H9 (cell line): ENCODE measurements at regions not wholly inside any gene's neighbourhood (a gene's known extent, or its start where the extent isn't known, plus 50 kb on each side); places are given as distances from the start of the nearest gene placed in this dataset.
A peak's percentile ranks its signal among the peaks of the same experiment; 100 is the strongest.

Experiments
- DNase-seq: peaks from one replicate; pipeline ENCODE4 v3.0.0-alpha.2; 2017
- H2AFZ ChIP-seq: one replicate; pipeline ENCODE4 v1.6.1; 2013; ENCODE audit warnings: mild to moderate bottlenecking, low read length, control low read depth, moderate library complexity
- H2AK5ac ChIP-seq: 2 replicates; pipeline ENCODE4 v1.6.1; 2013; ENCODE audit warnings: low read length, control low read depth, mixed read lengths; ENCODE audit not compliant: insufficient read length
- H2BK120ac ChIP-seq: one replicate; pipeline ENCODE4 v1.6.1; 2013; ENCODE audit warnings: low read depth, mild to moderate bottlenecking, low read length, control low read depth, inconsistent platforms; ENCODE audit not compliant: poor library complexity, severe bottlenecking
- H2BK12ac ChIP-seq: 2 replicates; pipeline ENCODE4 v1.6.1; 2013; ENCODE audit warnings: low read length, control low read depth, mixed read lengths, low read depth; ENCODE audit not compliant: insufficient read length
- H2BK15ac ChIP-seq: 2 replicates; pipeline ENCODE4 v1.6.1; 2013; ENCODE audit warnings: low read depth, low read length, control low read depth
- H2BK20ac ChIP-seq: one replicate; pipeline ENCODE4 v1.6.1; 2013; ENCODE audit warnings: low read depth, mild to moderate bottlenecking, low read length, control low read depth, inconsistent platforms; ENCODE audit not compliant: poor library complexity, severe bottlenecking
- H2BK5ac ChIP-seq: 2 replicates; pipeline ENCODE4 v1.6.1; 2013; ENCODE audit warnings: low read length, control low read depth, mixed read lengths; ENCODE audit not compliant: insufficient read length
- H3K14ac ChIP-seq: 2 replicates; pipeline ENCODE4 v1.6.1; 2013; ENCODE audit warnings: low read length, control low read depth; ENCODE audit not compliant: insufficient read depth
- H3K18ac ChIP-seq: 2 replicates; pipeline ENCODE4 v1.6.1; 2013; ENCODE audit warnings: low read depth, mild to moderate bottlenecking, mixed read lengths, low read length, control low read depth; ENCODE audit not compliant: insufficient read length
- H3K23ac ChIP-seq: 2 replicates; pipeline ENCODE4 v1.6.1; 2013; ENCODE audit warnings: low read length, control low read depth, mixed read lengths, low read depth; ENCODE audit not compliant: insufficient read length
- H3K23me2 ChIP-seq: 2 replicates; pipeline ENCODE4 v1.6.1; 2013; ENCODE audit warnings: low read depth, mild to moderate bottlenecking, mixed read lengths, low read length, control low read depth; ENCODE audit not compliant: insufficient read length, poor library complexity, severe bottlenecking
- H3K27ac ChIP-seq: 2 replicates; pipeline ENCODE4 v1.5.1; 2013; ENCODE audit warnings: low read length, control low read depth, mixed read lengths, low read depth; ENCODE audit not compliant: insufficient read length
- H3K27me3 ChIP-seq: 2 replicates; pipeline ENCODE4 v1.6.1; 2013; ENCODE audit warnings: low read length, control low read depth, inconsistent platforms; ENCODE audit not compliant: insufficient read depth
- H3K4ac ChIP-seq: 2 replicates; pipeline ENCODE4 v1.6.1; 2013; ENCODE audit warnings: low read depth, mild to moderate bottlenecking, control low read depth, inconsistent platforms, low read length, moderate library complexity
- H3K4me1 ChIP-seq: 2 replicates; pipeline ENCODE4 v1.6.1; 2013; ENCODE audit warnings: low read length, control low read depth, inconsistent platforms; ENCODE audit not compliant: insufficient read depth
- H3K4me2 ChIP-seq: 2 replicates; pipeline ENCODE4 v1.6.1; 2013; ENCODE audit warnings: low read length, control low read depth, mixed read lengths; ENCODE audit not compliant: insufficient read length, insufficient read depth
- H3K56ac ChIP-seq: 2 replicates; pipeline ENCODE4 v1.6.1; 2013; ENCODE audit warnings: low read depth, mild to moderate bottlenecking, mixed read lengths, low read length, control low read depth; ENCODE audit not compliant: insufficient read length
- H3K79me1 ChIP-seq: 2 replicates; pipeline ENCODE4 v1.6.1; 2013; ENCODE audit warnings: low read depth, mild to moderate bottlenecking, moderate library complexity, low read length, control low read depth, inconsistent platforms; ENCODE audit not compliant: insufficient read depth, poor library complexity, severe bottlenecking
- H3K79me2 ChIP-seq: 2 replicates; pipeline ENCODE4 v1.6.1; 2013; ENCODE audit warnings: low read length, control low read depth, inconsistent platforms; ENCODE audit not compliant: insufficient read depth
- H3K9ac ChIP-seq: 2 replicates; pipeline ENCODE4 v1.6.1; 2013; ENCODE audit warnings: low read length, control low read depth, mixed read lengths; ENCODE audit not compliant: insufficient read length; ENCODE audit errors: extremely low read depth
- H3K9me3 ChIP-seq: one replicate; pipeline ENCODE4 v1.6.1; 2013; ENCODE audit warnings: low read depth, low read length, inconsistent platforms; ENCODE audit not compliant: control insufficient read depth
- H3T11ph ChIP-seq: one replicate; pipeline ENCODE4 v1.6.1; 2013; ENCODE audit warnings: mild to moderate bottlenecking, low read length, control low read depth, inconsistent platforms
- H4K20me1 ChIP-seq: one replicate; pipeline ENCODE4 v1.6.1; 2013; ENCODE audit not compliant: control insufficient read depth, insufficient read length, insufficient read depth
- H4K5ac ChIP-seq: 2 replicates; pipeline ENCODE4 v1.6.1; 2013; ENCODE audit warnings: low read depth, mild to moderate bottlenecking, mixed read lengths, low read length, control low read depth; ENCODE audit not compliant: insufficient read length
- H4K8ac ChIP-seq: replicated peaks from 2 replicates; pipeline ENCODE4 v1.6.1; 2013; ENCODE audit warnings: low read length, control low read depth, mixed read lengths, low read depth; ENCODE audit not compliant: insufficient read length
- H4K91ac ChIP-seq: 2 replicates; pipeline ENCODE4 v1.6.1; 2013; ENCODE audit warnings: low read depth, mild to moderate bottlenecking, moderate library complexity, mixed read lengths, low read length, control low read depth; ENCODE audit not compliant: insufficient read length
- H3K27ac Mint-ChIP-seq, 3 experiments: 2 replicates in 2 of 3; 3 replicates in 1 of 3; pipeline ENCODE4 v1.8.0; 2020 to 2021; ENCODE audit warnings: mixed read lengths in 3 of 3, mild to moderate bottlenecking in 1 of 3, moderate library complexity in 1 of 3
- H3K27me3 Mint-ChIP-seq: 2 replicates; pipeline ENCODE4 v1.8.0; 2021; ENCODE audit warnings: low read depth, mild to moderate bottlenecking, moderate library complexity, mixed read lengths
- H3K36me3 Mint-ChIP-seq, 3 experiments: 2 replicates in 2 of 3; 3 replicates in 1 of 3; pipeline ENCODE4 v1.8.0; 2020 to 2021; ENCODE audit warnings: low read depth in 3 of 3, mixed read lengths in 3 of 3; ENCODE audit not compliant: insufficient read depth in 1 of 3
- H3K4me1 Mint-ChIP-seq, 2 experiments: 2 replicates each; pipeline ENCODE4 v1.8.0; 2020; ENCODE audit warnings: mixed read lengths in 2 of 2
- H3K4me3 Mint-ChIP-seq, 2 experiments: 2 replicates in 1 of 2; 3 replicates in 1 of 2; pipeline ENCODE4 v1.8.0; 2020 to 2021; ENCODE audit warnings: mild to moderate bottlenecking in 2 of 2, mixed read lengths in 2 of 2, moderate library complexity in 1 of 2
- H3K9me3 Mint-ChIP-seq, 2 experiments: 2 replicates in 1 of 2; 3 replicates in 1 of 2; pipeline ENCODE4 v1.8.0; 2020; ENCODE audit warnings: mild to moderate bottlenecking in 2 of 2, mixed read lengths in 2 of 2, moderate library complexity in 1 of 2
- CTCF ChIP-seq: fragments of 200-600 bp; sonication (generic); conservative IDR thresholded peaks from 3 replicates; pipeline ENCODE4 v1.8.0; 2021; ENCODE audit warnings: antibody characterized with exemption, mild to moderate bottlenecking
- WGBS: extraction: QIAGEN DNeasy Blood & Tissue Kit; methylation state at CpG from one replicate; pipeline ENCODE4 v1.1.7; 2013; ENCODE audit warnings: missing lambda C conversion rate, low lambda C conversion rate, mixed read lengths; ENCODE audit not compliant: insufficient read length; ENCODE audit errors: extremely low coverage; 5-methylcytosine and 5-hydroxymethylcytosine counted together

GRCh38 chr18:78548261-78549058 lies 431.2 kb upstream of the SALL3 start:
- Histone ChIP-seq H3T11ph (no peak overlapping the region), H2BK20ac (no peak overlapping the region), H2AFZ (no peak overlapping the region), H3K9ac (no peak overlapping the region), H3K9me3 (no peaks in the 10 kb centered on the region), H3K27ac (no peak overlapping the region), H4K20me1 (no peaks in the 10 kb centered on the region), H4K8ac (peak overlapping the region; percentile 8), H3K79me2 (no peaks in the 10 kb centered on the region), H2BK5ac (no peak overlapping the region), H3K79me1 (no peaks in the 10 kb centered on the region), H3K23me2 (no peaks in the 10 kb centered on the region), H2BK120ac (no peak overlapping the region), H3K56ac (no peak overlapping the region), H3K4me1 (no peaks in the 10 kb centered on the region), H3K27me3 (no peaks in the 10 kb centered on the region), H2BK15ac (no peak overlapping the region), H3K4me2 (no peak overlapping the region), H3K23ac (no peak overlapping the region), H3K4ac (no peak overlapping the region), H3K14ac (no peak overlapping the region), H2AK5ac (no peak overlapping the region), H4K5ac (peak overlapping the region; percentile 60), H4K91ac (no peak overlapping the region), H3K18ac (peak overlapping the region; percentile 2), H2BK12ac (no peak overlapping the region)
- Mint-ChIP-seq H3K27ac (no peak overlapping the region), H3K36me3 (peaks cover 0 to 9% (median 3%) of the 10 kb centered on the region in 3 experiments; a peak in 3 of 7 replicates), H3K4me3 (no peak overlapping the region), H3K4me1 (no peaks in the 10 kb centered on the region), H3K27me3 (no peaks in the 10 kb centered on the region), H3K9me3 (peaks cover 12 to 13% of the 10 kb centered on the region in 2 experiments)
- no peak for DNase-seq
- no CpG with 5 or more reads among the region's 30 CpGs for WGBS
- TF ChIP-seq CTCF, result no peak
